ENCODE measurements at regions not wholly inside any gene's neighbourhood (a gene's known extent, or its start where the extent isn't known, plus 50 kb on each side); places are given as distances from the start of the nearest gene placed in this dataset.

DNA sequence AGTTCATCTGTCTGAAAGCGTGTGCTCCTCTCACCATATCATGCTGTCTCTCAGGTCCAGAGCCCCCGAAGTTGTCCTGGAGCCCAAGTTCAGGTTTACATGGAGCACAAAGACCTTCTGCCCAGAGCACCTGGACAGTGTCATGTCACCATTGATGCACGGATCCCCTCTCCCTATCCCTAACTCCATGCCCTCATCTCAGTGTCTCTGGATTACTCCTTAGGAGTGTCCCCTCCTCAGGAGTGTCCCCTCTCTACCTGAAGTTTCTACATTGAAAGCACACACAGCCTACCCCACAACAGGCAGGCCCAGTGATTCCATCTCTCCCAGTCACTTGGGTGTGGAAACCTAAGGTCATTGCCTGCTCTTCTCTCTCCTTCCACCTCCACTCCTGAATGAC, 144.1 kb upstream of the NCKAP5 start:
- dilution Hi-C loops (cut with HindIII; ENCODE audit: low sequenced_read_pairs, unreplicated experiment) = no loop called here

More for the DNA sequence above, 144.1 kb upstream of the NCKAP5 start:
- TF ChIP-seq POLR2A (IDR thresholded peaks at IDR 0.05; ENCODE audit: low read depth, low read length) = no peak
- no peak for TF ChIP-seq BHLHE40 (IDR thresholded peaks at IDR 0.05; ENCODE audit: low read depth, low read length)
- TF ChIP-seq MAFK (IDR thresholded peaks at IDR 0.05; ENCODE audit: low read depth, low read length) = no peak
- no peak for TF ChIP-seq CEBPB (IDR thresholded peaks at IDR 0.05; ENCODE audit: low read depth, low read length)
- TF ChIP-seq NFE2L2 (IDR thresholded peaks at IDR 0.05; ENCODE audit: low read depth, low read length) = no peak
- no peak for TF ChIP-seq SMC3 (IDR thresholded peaks at IDR 0.05; ENCODE audit: low read depth, low read length)
- Histone ChIP-seq H3K27me3 (ENCODE audit: control insufficient read depth, insufficient read depth, low read length) (no peaks in the 10 kb centered on the region), H3K4me3 (ENCODE audit: insufficient read depth, low read depth, low read length) (no peak overlapping the region), H3K4me1 (ENCODE audit: control insufficient read depth, insufficient read depth, low read length) (no peaks in the 10 kb centered on the region), H3K9me1 (ENCODE audit: insufficient read depth, low read length) (no peaks in the 10 kb centered on the region), H3K36me3 (ENCODE audit: control insufficient read depth, insufficient read depth, low read length) (no peaks in the 10 kb centered on the region), H3K18ac (ENCODE audit: low read depth, low read length) (no peak overlapping the region), H3K27ac (ENCODE audit: insufficient read depth, low read length) (no peak overlapping the region), H4K91ac (ENCODE audit: insufficient read depth, low read depth, low read length) (no peak overlapping the region), H3K23ac (ENCODE audit: low read depth, low read length) (no peak overlapping the region), H3K4me2 (ENCODE audit: low read depth, low read length) (no peak overlapping the region), H2BK5ac (ENCODE audit: low read depth, low read length, poor library complexity, severe bottlenecking) (no peak overlapping the region), H2AK9ac (replicated peaks; ENCODE audit: low read depth, low read length, poor library complexity) (no peak overlapping the region), H2BK120ac (ENCODE audit: low read depth, low read length) (no peak overlapping the region), H4K5ac (ENCODE audit: low read depth, low read length) (no peak overlapping the region), H3K56ac (ENCODE audit: extremely low read depth, insufficient read depth, low read length) (no peak overlapping the region), H3K9me3 (ENCODE audit: control insufficient read depth, insufficient read depth, low read length) (peaks cover 5% of the 10 kb centered on the region), H2BK15ac (ENCODE audit: low read depth, low read length) (no peak overlapping the region), H4K20me1 (ENCODE audit: insufficient read depth, low read length) (no peaks in the 10 kb centered on the region), H4K8ac (ENCODE audit: low read depth in 2 of 2, low read length in 2 of 2) (no peak overlapping the region), H3K14ac (replicated peaks; ENCODE audit: low read depth, low read length) (no peak overlapping the region), H3K9ac (ENCODE audit: low read depth, low read length) (no peak overlapping the region), H2AFZ (replicated peaks; ENCODE audit: low read length, poor library complexity) (no peak overlapping the region), H3K79me1 (ENCODE audit: low read depth in 1 of 2, low read length in 2 of 2) (no peaks in the 10 kb centered on the region), H2AK5ac (ENCODE audit: low read depth, low read length) (no peak overlapping the region), H2BK20ac (ENCODE audit: low read depth, low read length) (no peak overlapping the region), H3K4ac (ENCODE audit: low read depth, low read length) (no peak overlapping the region)
- ATAC-seq (ENCODE audit: low read depth) (no peak), DNase-seq (no peak)
- no TSS peak for BruUV-seq (replicated peaks)
- WGBS, 2 experiments (ENCODE audit: extremely low coverage in 2 of 2, insufficient read length in 1 of 2) = 89% methylated on average over 3 of the region's 3 CpGs; no CpG with 5 or more reads in 1 of the 2 experiments
- ChIA-PET CTCF (no interaction called here), POLR2A (ENCODE audit: unreplicated experiment) (no interaction called here)
- in situ Hi-C loops (cut with MboI; ENCODE audit: low sequenced_read_pairs) = no loop called here
- intact Hi-C loops (cut with micrococcal nuclease) = no loop called here
